T-helper 17 cell (primary cell): ENCODE measurements at regions not wholly inside any gene's neighbourhood (a gene's known extent, or its start where the extent isn't known, plus 50 kb on each side); places are given as distances from the start of the nearest gene placed in this dataset.

Source experiments
- ATAC-seq: fragments of 150-1000 bp; cut with Tn5 transposase; 2 replicates; pipeline ENCODE4 v1.10.0; 2021; ENCODE audit warnings: mild to moderate bottlenecking, moderate library complexity
- DNase-seq, 3 donors: peaks; one replicate each; pipeline versions ENCODE4 v3.0.0 to v3.0.0-alpha.2; 2020 to 2021
- H3K9me3 ChIP-seq: one replicate; pipeline ENCODE4 v1.7.0; 2013; ENCODE audit warnings: low read length, mild to moderate bottlenecking; ENCODE audit not compliant: control insufficient read depth, poor library complexity, severe bottlenecking
- H3K27ac Mint-ChIP-seq: one replicate; pipeline ENCODE4 v1.8.0; 2022; ENCODE audit warnings: mild to moderate bottlenecking, moderate library complexity, mixed read lengths
- H3K27me3 Mint-ChIP-seq: one replicate; pipeline ENCODE4 v1.8.0; 2022; ENCODE audit warnings: mixed read lengths
- H3K36me3 Mint-ChIP-seq: one replicate; pipeline ENCODE4 v1.8.0; 2022; ENCODE audit warnings: low read depth, mixed read lengths
- H3K4me1 Mint-ChIP-seq: one replicate; pipeline ENCODE4 v1.8.0; 2022; ENCODE audit warnings: mild to moderate bottlenecking, mixed read lengths
- H3K4me3 Mint-ChIP-seq: one replicate; pipeline ENCODE4 v1.8.0; 2022; ENCODE audit warnings: mild to moderate bottlenecking, moderate library complexity, mixed read lengths

GRCh38 chr10:111247781-111248389 is 171.1 kb downstream of the ADRA2A start:
- peaks cover 37% of the 10 kb centered on the region for H3K27me3 Mint-ChIP-seq
- H3K36me3 Mint-ChIP-seq = peaks cover 3% of the 10 kb centered on the region
- ATAC-seq (no peak), DNase-seq (no peak)
- no peaks in the 10 kb centered on the region for H3K9me3 ChIP-seq
- no peak overlapping the region for H3K27ac Mint-ChIP-seq
- no peak overlapping the region for H3K4me3 Mint-ChIP-seq
- H3K4me1 Mint-ChIP-seq = no peaks in the 10 kb centered on the region

- H3K4me3 Mint-ChIP-seq = no peak overlapping the region
Observed at GRCh38 chr10:111249925-111250324, 173.1 kb downstream of the ADRA2A start.

GRCh38 chr10:111261081-111261615 is 184.3 kb downstream of the ADRA2A start:
- H3K36me3 Mint-ChIP-seq = peaks cover 2% of the 10 kb centered on the region
- H3K27me3 Mint-ChIP-seq = peaks cover 20% of the 10 kb centered on the region
- H3K27ac Mint-ChIP-seq = no peak overlapping the region
- ATAC-seq (no peak), DNase-seq (no peak)
- no peaks in the 10 kb centered on the region for H3K4me1 Mint-ChIP-seq
- no peak overlapping the region for H3K4me3 Mint-ChIP-seq
- no peaks in the 10 kb centered on the region for H3K9me3 ChIP-seq

More at GRCh38 chr10:111249925-111250324, 173.1 kb downstream of the ADRA2A start:
- H3K36me3 Mint-ChIP-seq = peaks cover 3% of the 10 kb centered on the region
- no peak overlapping the region for H3K27ac Mint-ChIP-seq
- no peaks in the 10 kb centered on the region for H3K4me1 Mint-ChIP-seq
- H3K27me3 Mint-ChIP-seq = peaks cover 41% of the 10 kb centered on the region
- ATAC-seq (no peak), DNase-seq (no peak)
- no peaks in the 10 kb centered on the region for H3K9me3 ChIP-seq

GRCh38 chr10:111265341-111265740 is 188.5 kb downstream of the ADRA2A start:
- H3K27ac Mint-ChIP-seq = no peak overlapping the region
- no peak overlapping the region for H3K4me3 Mint-ChIP-seq
- DNase-seq (no peak), ATAC-seq (no peak)
- H3K27me3 Mint-ChIP-seq = peaks cover 57% of the 10 kb centered on the region
- H3K36me3 Mint-ChIP-seq = no peaks in the 10 kb centered on the region
- H3K9me3 ChIP-seq = no peaks in the 10 kb centered on the region
- no peaks in the 10 kb centered on the region for H3K4me1 Mint-ChIP-seq

GRCh38 chr10:111266165-111266564 is 189.3 kb downstream of the ADRA2A start:
- H3K36me3 Mint-ChIP-seq = no peaks in the 10 kb centered on the region
- no peaks in the 10 kb centered on the region for H3K4me1 Mint-ChIP-seq
- H3K27ac Mint-ChIP-seq = no peak overlapping the region
- peaks cover 65% of the 10 kb centered on the region for H3K27me3 Mint-ChIP-seq
- DNase-seq = no peak
- no peaks in the 10 kb centered on the region for H3K9me3 ChIP-seq
- ATAC-seq = no peak
- H3K4me3 Mint-ChIP-seq = no peak overlapping the region

- no peaks in the 10 kb centered on the region for H3K36me3 Mint-ChIP-seq
- no peaks in the 10 kb centered on the region for H3K4me1 Mint-ChIP-seq
- DNase-seq (no peak), ATAC-seq (no peak)
- H3K27ac Mint-ChIP-seq = no peak overlapping the region
- H3K27me3 Mint-ChIP-seq = peaks cover 63% of the 10 kb centered on the region
- H3K9me3 ChIP-seq = no peaks in the 10 kb centered on the region
- H3K4me3 Mint-ChIP-seq = no peak overlapping the region
Observed at GRCh38 chr10:111267673-111268072, 190.8 kb downstream of the ADRA2A start.

GRCh38 chr10:111273235-111273634 is 196.4 kb downstream of the ADRA2A start:
- no peaks in the 10 kb centered on the region for H3K9me3 ChIP-seq
- Mint-ChIP-seq H3K27ac (no peak overlapping the region), H3K4me1 (no peaks in the 10 kb centered on the region), H3K36me3 (no peaks in the 10 kb centered on the region), H3K4me3 (no peak overlapping the region), H3K27me3 (peaks cover 82% of the 10 kb centered on the region)
- ATAC-seq = no peak
- DNase-seq = no peak

- H3K27me3 Mint-ChIP-seq = peaks cover 82% of the 10 kb centered on the region
- H3K36me3 Mint-ChIP-seq = no peaks in the 10 kb centered on the region
- H3K27ac Mint-ChIP-seq = no peak overlapping the region
- ATAC-seq (no peak), DNase-seq (no peak)
- H3K4me1 Mint-ChIP-seq = no peaks in the 10 kb centered on the region
- H3K4me3 Mint-ChIP-seq = no peak overlapping the region
- no peaks in the 10 kb centered on the region for H3K9me3 ChIP-seq
Observed at GRCh38 chr10:111273635-111274034, 196.8 kb downstream of the ADRA2A start.

GRCh38 chr10:111275091-111275490 is 198.3 kb downstream of the ADRA2A start:
- ATAC-seq = no peak
- Mint-ChIP-seq H3K4me1 (no peaks in the 10 kb centered on the region), H3K27me3 (peaks cover 67% of the 10 kb centered on the region), H3K27ac (no peak overlapping the region), H3K4me3 (no peak overlapping the region), H3K36me3 (no peaks in the 10 kb centered on the region)
- no peak for DNase-seq
- H3K9me3 ChIP-seq = no peaks in the 10 kb centered on the region

- H3K9me3 ChIP-seq = no peaks in the 10 kb centered on the region
- Mint-ChIP-seq H3K4me1 (peaks cover 4% of the 10 kb centered on the region), H3K27me3 (peaks cover 69% of the 10 kb centered on the region), H3K36me3 (no peaks in the 10 kb centered on the region), H3K27ac (no peak overlapping the region), H3K4me3 (no peak overlapping the region)
- no peak for DNase-seq
- ATAC-seq = no peak
Observed at GRCh38 chr10:111277661-111278060, 200.8 kb downstream of the ADRA2A start.

- no peak overlapping the region for H3K4me3 Mint-ChIP-seq
- H3K4me1 Mint-ChIP-seq = peaks cover 4% of the 10 kb centered on the region
- H3K9me3 ChIP-seq = no peaks in the 10 kb centered on the region
Observed at GRCh38 chr10:111278266-111278665, 201.4 kb downstream of the ADRA2A start.

GRCh38 chr10:111281516-111281915 is 204.7 kb downstream of the ADRA2A start:
- Mint-ChIP-seq H3K36me3 (no peaks in the 10 kb centered on the region), H3K27ac (peak overlapping the region; percentile 3), H3K4me3 (no peak overlapping the region)

More at GRCh38 chr10:111278266-111278665, 201.4 kb downstream of the ADRA2A start:
- no peak overlapping the region for H3K27ac Mint-ChIP-seq
- DNase-seq (no peak), ATAC-seq (no peak)
- H3K27me3 Mint-ChIP-seq = peaks cover 68% of the 10 kb centered on the region
- no peaks in the 10 kb centered on the region for H3K36me3 Mint-ChIP-seq

GRCh38 chr10:111289461-111289860 is 212.6 kb downstream of the ADRA2A start:
- H3K9me3 ChIP-seq = no peaks in the 10 kb centered on the region
- ATAC-seq = no peak
- Mint-ChIP-seq H3K27ac (no peak overlapping the region), H3K27me3 (peaks cover 41% of the 10 kb centered on the region), H3K4me1 (no peaks in the 10 kb centered on the region), H3K4me3 (no peak overlapping the region), H3K36me3 (no peaks in the 10 kb centered on the region)
- no peak for DNase-seq

More at GRCh38 chr10:111281516-111281915, 204.7 kb downstream of the ADRA2A start:
- H3K4me1 Mint-ChIP-seq = peaks cover 4% of the 10 kb centered on the region
- peaks cover 43% of the 10 kb centered on the region for H3K27me3 Mint-ChIP-seq
- ATAC-seq = no peak
- H3K9me3 ChIP-seq = no peaks in the 10 kb centered on the region
- no peak for DNase-seq

- Mint-ChIP-seq H3K27me3 (peaks cover 46% of the 10 kb centered on the region), H3K27ac (no peak overlapping the region), H3K36me3 (no peaks in the 10 kb centered on the region), H3K4me3 (no peak overlapping the region), H3K4me1 (no peaks in the 10 kb centered on the region)
- H3K9me3 ChIP-seq = no peaks in the 10 kb centered on the region
- ATAC-seq (no peak), DNase-seq (no peak)
Observed at GRCh38 chr10:111290649-111291048, 213.8 kb downstream of the ADRA2A start.
